Mucosa of stomach (tissue), 1 donor: ENCODE measurements at regions not wholly inside any gene's neighbourhood (a gene's known extent, or its start where the extent isn't known, plus 50 kb on each side); places are given as distances from the start of the nearest gene placed in this dataset.

Source experiments
- H3K27me3 ChIP-seq: one replicate; pipeline ENCODE4 v1.7.0; 2013; ENCODE audit warnings: mild to moderate bottlenecking, low read length; ENCODE audit not compliant: control insufficient read depth, insufficient read depth
- H3K36me3 ChIP-seq: one replicate; pipeline ENCODE4 v1.7.0; 2013; ENCODE audit warnings: low read length; ENCODE audit not compliant: control insufficient read depth, insufficient read depth
- H3K4me1 ChIP-seq: one replicate; pipeline ENCODE4 v1.7.0; 2013; ENCODE audit warnings: mild to moderate bottlenecking, low read length; ENCODE audit not compliant: control insufficient read depth, insufficient read depth
- H3K4me3 ChIP-seq: one replicate; pipeline ENCODE4 v1.7.0; 2013; ENCODE audit warnings: low read length
- H3K9ac ChIP-seq: one replicate; pipeline ENCODE4 v1.7.0; 2013; ENCODE audit warnings: mild to moderate bottlenecking, low read length, moderate library complexity
- H3K9me3 ChIP-seq: one replicate; pipeline ENCODE4 v1.7.0; 2013; ENCODE audit warnings: mild to moderate bottlenecking, low read length, moderate library complexity; ENCODE audit not compliant: control insufficient read depth
- donor health status: Pancreatic carcinoma.

DNA sequence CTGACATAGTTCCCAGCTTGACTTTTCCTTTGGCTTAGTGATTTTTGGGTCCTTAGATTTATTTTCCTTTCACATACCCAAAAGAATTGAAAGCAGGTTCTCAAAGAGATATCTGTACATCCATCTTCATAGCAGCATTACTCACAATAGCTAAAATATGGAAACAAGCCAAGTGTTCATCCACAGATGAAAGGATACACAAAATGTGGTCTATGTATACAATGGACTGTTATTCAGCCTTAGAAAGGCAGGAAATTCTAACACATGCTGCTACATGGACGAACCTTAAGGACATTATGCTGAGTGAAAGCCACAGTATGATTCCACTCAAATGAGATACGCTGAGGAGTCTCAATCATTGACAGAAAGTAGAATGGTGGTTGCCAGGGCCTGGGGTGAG, 171.8 kb downstream of the IGLL1 start:
- H3K27me3 ChIP-seq: no peaks in the 10 kb centered on the region
- no peaks in the 10 kb centered on the region for H3K9me3 ChIP-seq
- no peaks in the 10 kb centered on the region for H3K36me3 ChIP-seq
- no peak overlapping the region for H3K9ac ChIP-seq
- H3K4me1 ChIP-seq: no peaks in the 10 kb centered on the region
- no peak overlapping the region for H3K4me3 ChIP-seq

GRCh38 chr22:23405366-23405851, 174.7 kb downstream of the IGLL1 start:
- Histone ChIP-seq H3K36me3 (no peaks in the 10 kb centered on the region), H3K9ac (no peak overlapping the region), H3K4me1 (peaks cover 4% of the 10 kb centered on the region), H3K4me3 (no peak overlapping the region), H3K9me3 (no peaks in the 10 kb centered on the region), H3K27me3 (no peaks in the 10 kb centered on the region)

DNA sequence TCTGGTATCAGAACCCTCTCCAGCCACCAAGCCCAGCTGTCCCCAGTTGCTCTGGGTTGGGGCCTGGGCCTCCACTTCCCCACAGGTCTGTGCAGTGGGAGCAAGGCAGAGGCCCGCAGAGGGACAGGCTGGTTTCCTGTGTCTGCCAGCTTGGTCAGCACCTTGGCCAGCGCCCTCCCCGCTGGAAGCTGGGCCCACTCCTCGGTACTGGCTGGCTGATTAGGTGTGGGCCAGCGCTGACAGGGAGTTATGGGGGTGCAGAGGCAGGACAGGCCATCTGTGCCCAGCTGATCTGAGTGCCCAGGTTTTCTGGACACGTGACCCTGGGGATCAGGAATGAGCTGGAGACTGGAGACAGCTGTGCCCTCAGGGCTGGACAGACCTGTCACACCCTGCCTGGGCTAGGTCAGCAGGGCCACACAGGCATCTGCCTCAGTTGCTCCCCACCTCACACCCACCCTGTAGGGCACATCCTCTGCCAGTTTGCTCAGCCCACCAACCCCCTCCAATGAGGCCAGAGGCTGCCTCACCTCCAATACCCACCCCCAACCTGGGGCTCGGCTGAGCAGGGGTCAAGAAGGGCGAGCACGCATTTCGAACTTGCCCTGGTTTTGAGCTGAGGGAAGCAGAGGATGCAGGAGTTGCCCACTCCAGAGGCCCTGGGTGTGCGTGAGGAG, 175.3 kb downstream of the IGLL1 start:
- peaks cover 4% of the 10 kb centered on the region for H3K4me1 ChIP-seq
- no peak overlapping the region for H3K4me3 ChIP-seq
- H3K9ac ChIP-seq: no peak overlapping the region
- H3K36me3 ChIP-seq: no peaks in the 10 kb centered on the region
- no peaks in the 10 kb centered on the region for H3K27me3 ChIP-seq
- no peaks in the 10 kb centered on the region for H3K9me3 ChIP-seq

GRCh38 chr22:23403720-23404688, 176.1 kb downstream of the IGLL1 start:
- Histone ChIP-seq H3K9ac (no peak overlapping the region), H3K4me1 (peaks cover 4% of the 10 kb centered on the region), H3K4me3 (no peak overlapping the region), H3K36me3 (no peaks in the 10 kb centered on the region), H3K27me3 (no peaks in the 10 kb centered on the region), H3K9me3 (no peaks in the 10 kb centered on the region)

DNA sequence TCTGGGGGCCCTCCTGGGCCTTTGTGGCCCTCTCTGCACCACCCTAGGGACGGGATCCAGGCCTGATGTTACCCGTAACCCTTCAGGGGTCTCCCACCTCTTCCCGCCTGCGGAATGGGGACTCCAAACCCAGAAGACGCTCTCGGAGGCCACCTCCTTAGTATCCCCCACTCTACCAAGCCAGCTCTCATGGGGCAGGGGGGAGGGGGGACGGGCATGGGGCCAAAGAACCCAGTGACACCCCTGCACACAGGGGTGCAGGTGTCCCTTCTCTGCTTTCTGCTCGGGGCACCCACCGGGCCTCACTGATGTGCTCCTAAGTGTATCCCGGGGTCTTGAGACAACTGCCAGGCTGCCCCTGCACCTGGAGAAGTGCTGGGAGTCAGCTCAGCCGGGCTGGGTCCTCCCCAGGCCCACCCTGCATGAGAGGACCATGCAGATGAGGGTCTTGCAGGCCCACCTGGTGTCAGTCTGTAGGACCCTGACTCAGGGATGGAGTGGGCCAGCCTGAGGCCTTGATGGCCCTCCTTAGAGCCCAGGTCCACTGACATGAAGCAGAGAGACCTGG, 176.9 kb downstream of the IGLL1 start:
- Histone ChIP-seq H3K9me3 (no peaks in the 10 kb centered on the region), H3K9ac (peak overlapping the region; percentile 53), H3K36me3 (no peaks in the 10 kb centered on the region), H3K4me1 (peaks cover 4% of the 10 kb centered on the region), H3K27me3 (no peaks in the 10 kb centered on the region), H3K4me3 (no peak overlapping the region)

DNA sequence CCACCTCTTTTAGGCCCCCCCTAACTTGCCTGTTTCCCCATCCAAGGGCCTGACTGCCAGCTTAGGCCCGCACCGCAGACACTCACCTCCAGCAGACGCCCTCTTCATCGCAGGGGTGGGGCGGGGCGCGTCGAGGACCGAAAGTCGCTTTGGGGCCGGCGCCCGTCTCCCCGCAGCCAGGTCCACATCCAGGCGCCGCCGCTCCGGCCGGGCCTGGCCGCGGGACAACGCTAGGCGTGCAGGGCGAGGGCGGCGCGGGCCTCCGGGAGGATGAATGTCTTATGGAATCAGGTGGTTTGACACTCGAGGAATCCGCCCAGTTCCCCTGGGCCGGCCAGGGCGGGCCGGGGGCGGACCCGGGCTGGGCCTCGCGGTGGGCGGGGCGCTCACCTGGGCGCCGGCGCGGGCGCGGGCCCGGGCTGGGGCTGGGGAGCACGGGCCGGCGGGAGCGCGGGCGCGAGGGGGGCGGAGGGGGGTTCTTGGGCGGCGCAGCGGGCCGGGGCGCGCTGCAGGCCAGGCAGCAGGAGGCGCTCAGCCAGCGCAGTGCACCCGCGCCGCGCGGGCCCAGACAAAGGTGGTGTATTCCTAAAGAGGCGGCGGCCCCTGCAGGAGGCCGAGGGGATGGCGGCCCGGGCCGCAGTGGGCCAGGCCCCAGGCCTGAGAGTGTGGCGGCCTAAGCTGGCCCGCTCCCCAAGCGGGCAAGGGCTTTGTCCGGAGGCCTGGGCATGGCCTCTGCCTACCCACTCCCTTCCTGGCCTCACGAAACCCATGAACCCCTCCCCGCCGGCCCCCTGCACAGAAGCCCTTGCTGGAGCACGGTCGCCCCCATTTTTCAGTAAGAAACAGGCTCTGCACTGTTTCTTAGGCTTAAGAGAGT, 177.6 kb downstream of the IGLL1 start:
- H3K4me3 ChIP-seq: no peak overlapping the region
- H3K36me3 ChIP-seq: no peaks in the 10 kb centered on the region
- no peaks in the 10 kb centered on the region for H3K9me3 ChIP-seq
- peak overlapping the region; percentile 53 for H3K9ac ChIP-seq
- H3K4me1 ChIP-seq: peaks cover 4% of the 10 kb centered on the region
- no peaks in the 10 kb centered on the region for H3K27me3 ChIP-seq

- H3K4me1 ChIP-seq: peaks cover 4% of the 10 kb centered on the region
- no peaks in the 10 kb centered on the region for H3K36me3 ChIP-seq
- no peaks in the 10 kb centered on the region for H3K9me3 ChIP-seq
- no peak overlapping the region for H3K4me3 ChIP-seq
- no peak overlapping the region for H3K9ac ChIP-seq
- H3K27me3 ChIP-seq: no peaks in the 10 kb centered on the region
These were observed 178.2 kb downstream of the IGLL1 start for GRCh38 chr22:23401910-23402274.

- no peaks in the 10 kb centered on the region for H3K9me3 ChIP-seq
- peaks cover 4% of the 10 kb centered on the region for H3K4me1 ChIP-seq
- H3K27me3 ChIP-seq: no peaks in the 10 kb centered on the region
- no peak overlapping the region for H3K9ac ChIP-seq
- H3K4me3 ChIP-seq: no peak overlapping the region
- no peaks in the 10 kb centered on the region for H3K36me3 ChIP-seq
These were observed 178.8 kb downstream of the IGLL1 start for GRCh38 chr22:23401111-23401909.

GRCh38 chr22:23400286-23400981, 179.7 kb downstream of the IGLL1 start:
- Histone ChIP-seq H3K4me1 (peaks cover 4% of the 10 kb centered on the region), H3K9me3 (no peaks in the 10 kb centered on the region), H3K36me3 (no peaks in the 10 kb centered on the region), H3K27me3 (no peaks in the 10 kb centered on the region), H3K4me3 (no peak overlapping the region), H3K9ac (no peak overlapping the region)

DNA sequence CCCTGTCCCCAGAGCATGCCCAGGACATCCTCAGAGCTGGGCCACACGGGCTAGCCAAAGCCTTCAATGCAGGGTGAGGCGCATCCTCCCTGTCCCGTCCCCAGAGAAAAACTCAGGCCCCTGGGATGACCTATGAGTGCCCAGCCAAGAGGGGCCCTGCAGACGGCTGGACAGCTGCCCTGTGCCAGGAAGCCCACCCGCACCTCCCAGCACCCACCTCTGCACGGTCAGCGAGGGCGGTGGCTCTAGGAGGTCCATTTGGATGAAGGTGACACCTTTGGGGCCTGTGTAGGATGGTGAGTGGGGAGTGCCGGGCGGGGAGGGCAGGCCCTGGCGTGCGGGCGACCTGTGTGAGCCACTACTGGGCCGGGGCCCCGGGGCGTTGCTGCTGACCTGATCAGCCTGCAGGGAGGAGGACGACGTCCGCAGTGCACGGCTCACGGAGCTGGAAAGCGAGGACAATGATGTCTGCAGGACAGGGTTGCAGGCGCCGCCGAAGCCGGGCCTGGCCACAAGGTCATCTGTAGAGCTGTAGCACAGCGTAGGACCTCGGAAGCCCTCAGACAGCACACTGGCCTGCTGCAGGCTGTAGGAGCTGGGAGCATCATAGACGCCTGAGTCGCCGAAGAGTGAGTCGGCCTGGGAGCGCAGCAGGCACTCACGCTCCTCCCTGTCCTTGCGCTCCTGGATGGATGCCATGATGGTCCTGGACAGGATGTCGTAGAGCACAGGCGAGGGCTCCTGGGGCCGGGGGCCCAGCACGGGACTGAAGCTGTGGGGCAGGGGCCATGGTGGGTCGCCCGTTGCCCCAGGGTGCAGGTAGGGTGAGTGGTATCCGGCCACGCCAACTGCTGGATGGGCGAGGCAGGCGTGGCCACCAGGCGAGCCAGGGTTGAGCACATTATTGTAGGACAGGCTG, 180.5 kb downstream of the IGLL1 start:
- no peaks in the 10 kb centered on the region for H3K36me3 ChIP-seq
- H3K4me1 ChIP-seq: peaks cover 4% of the 10 kb centered on the region
- H3K27me3 ChIP-seq: no peaks in the 10 kb centered on the region
- no peak overlapping the region for H3K4me3 ChIP-seq
- H3K9me3 ChIP-seq: no peaks in the 10 kb centered on the region
- H3K9ac ChIP-seq: no peak overlapping the region
